ENCODE measurements at regions not wholly inside any gene's neighbourhood (a gene's known extent, or its start where the extent isn't known, plus 50 kb on each side); places are given as distances from the start of the nearest gene placed in this dataset.

- no peak for DNase-seq
These were observed 110.7 kb upstream of the CTSC start for GRCh38 chr11:88448131-88448670.

- DNase-seq: no peak
These were observed 109.7 kb upstream of the CTSC start for GRCh38 chr11:88447281-88447680.

GRCh38 chr11:88439356-88439755, 101.8 kb upstream of the CTSC start:
- DNase-seq: no peak

- DNase-seq: no peak
These were observed 101.2 kb upstream of the CTSC start for GRCh38 chr11:88438721-88439120.

GRCh38 chr11:88435415-88435814, 97.9 kb upstream of the CTSC start:
- no peak for DNase-seq

- peak in 1 of 2 donors; percentile 13 for DNase-seq
These were observed 96.9 kb upstream of the CTSC start for GRCh38 chr11:88434333-88434976.

- DNase-seq: no peak
These were observed 96.1 kb upstream of the CTSC start for GRCh38 chr11:88433536-88434230.

- no peak for DNase-seq
These were observed 94.3 kb upstream of the CTSC start for GRCh38 chr11:88431675-88432341.

- no peak for DNase-seq
These were observed 91.4 kb upstream of the CTSC start for GRCh38 chr11:88428959-88429358.

GRCh38 chr11:88427719-88428118, 90.2 kb upstream of the CTSC start:
- DNase-seq: no peak

- DNase-seq: no peak
These were observed 87.3 kb upstream of the CTSC start for GRCh38 chr11:88424881-88425280.

GRCh38 chr11:88421530-88421929, 84.0 kb upstream of the CTSC start:
- DNase-seq: peak; percentile 40 to 42

- DNase-seq: no peak
These were observed 82.7 kb upstream of the CTSC start for GRCh38 chr11:88420165-88420791.

- no peak for DNase-seq
These were observed 81.0 kb upstream of the CTSC start for GRCh38 chr11:88418508-88418907.

GRCh38 chr11:88415495-88415894, 78.0 kb upstream of the CTSC start:
- DNase-seq: no peak

- peak in 1 of 2 donors; percentile 51 for DNase-seq
These were observed 77.5 kb upstream of the CTSC start for GRCh38 chr11:88414981-88415413.

- peak; percentile 6 to 41 for DNase-seq
These were observed 76.9 kb upstream of the CTSC start for GRCh38 chr11:88414385-88414861.

GRCh38 chr11:88411265-88411664, 73.7 kb upstream of the CTSC start:
- no peak for DNase-seq

GRCh38 chr11:88410656-88411055, 73.1 kb upstream of the CTSC start:
- no peak for DNase-seq

- no peak for DNase-seq
These were observed 72.5 kb upstream of the CTSC start for GRCh38 chr11:88410056-88410455.

GRCh38 chr11:88406876-88407275, 69.3 kb upstream of the CTSC start:
- DNase-seq: no peak

- DNase-seq: no peak
These were observed 68.3 kb upstream of the CTSC start for GRCh38 chr11:88405853-88406252.
